IMR-90 (cell line): ENCODE measurements at regions not wholly inside any gene's neighbourhood (a gene's known extent, or its start where the extent isn't known, plus 50 kb on each side); places are given as distances from the start of the nearest gene placed in this dataset.

Experiments used
- ATAC-seq: fragments of 200-7000 bp; cut with Tn5 transposase; 2 replicates; pipeline ENCODE4 v1.9.1; 2020; ENCODE audit warnings: low read depth, mild to moderate bottlenecking, moderate library complexity
- BruUV-seq: library from RNA; stranded (reverse); fragments of 400-500 nt; replicated peaks from 2 replicates; lab custom pipeline; 2021; lab: Mats Ljungman, UMichigan
- CTCF ChIA-PET: fragments of 300-600 bp; formaldehyde crosslinking; extraction: SDS; loops from one replicate; lab custom pipeline; 2021; ENCODE audit warnings: antibody characterized with exemption; lab: Yijun Ruan, JAX
- POLR2A ChIA-PET: fragments of 300-600 bp; sonication (Branson Sonifier 250); formaldehyde crosslinking; loops from one replicate; lab custom pipeline; 2022; ENCODE audit warnings: antibody characterized with exemption; ENCODE audit not compliant: unreplicated experiment; lab: Charles Lee
- DNase-seq: peaks from one replicate; pipeline ENCODE4 v3.0.0; 2013
- H2AFZ ChIP-seq: replicated peaks from 2 replicates; pipeline ENCODE3; 2013; ENCODE audit warnings: low read length, mild to moderate bottlenecking; ENCODE audit not compliant: poor library complexity
- H2AK5ac ChIP-seq: 2 replicates; pipeline ENCODE4 v1.6.1; 2013; ENCODE audit warnings: low read depth, low read length, inconsistent platforms
- H2AK9ac ChIP-seq: replicated peaks from 2 replicates; pipeline ENCODE3; 2013; ENCODE audit warnings: mild to moderate bottlenecking, low read depth, low read length, moderate library complexity; ENCODE audit not compliant: poor library complexity
- H2BK120ac ChIP-seq: 2 replicates; pipeline ENCODE4 v1.6.1; 2013; ENCODE audit warnings: low read depth, low read length, inconsistent platforms
- H2BK15ac ChIP-seq: 3 replicates; pipeline ENCODE4 v1.6.1; 2013; ENCODE audit warnings: low read depth, low read length, inconsistent platforms
- H2BK20ac ChIP-seq: 2 replicates; pipeline ENCODE4 v1.6.1; 2013; ENCODE audit warnings: low read depth, mild to moderate bottlenecking, inconsistent platforms, low read length, moderate library complexity
- H2BK5ac ChIP-seq: 2 replicates; pipeline ENCODE4 v1.6.1; 2013; ENCODE audit warnings: mild to moderate bottlenecking, low read depth, low read length, inconsistent platforms; ENCODE audit not compliant: poor library complexity, severe bottlenecking
- H3K14ac ChIP-seq: replicated peaks from 2 replicates; pipeline ENCODE4 v1.6.1; 2013; ENCODE audit warnings: low read depth, low read length, inconsistent platforms
- H3K18ac ChIP-seq: 2 replicates; pipeline ENCODE4 v1.6.1; 2013; ENCODE audit warnings: low read depth, low read length, control low read depth
- H3K23ac ChIP-seq: 2 replicates; pipeline ENCODE4 v1.6.1; 2013; ENCODE audit warnings: low read depth, low read length, inconsistent platforms
- H3K27ac ChIP-seq: 2 replicates; pipeline ENCODE4 v1.5.1; 2013; ENCODE audit warnings: mild to moderate bottlenecking, control low read depth, low read length; ENCODE audit not compliant: insufficient read depth
- H3K27me3 ChIP-seq: 2 replicates; pipeline ENCODE4 v1.6.1; 2013; ENCODE audit warnings: low read length; ENCODE audit not compliant: control insufficient read depth, insufficient read depth
- H3K36me3 ChIP-seq: 2 replicates; pipeline ENCODE4 v1.6.1; 2013; ENCODE audit warnings: low read length, mixed read lengths; ENCODE audit not compliant: control insufficient read depth, insufficient read depth
- H3K4ac ChIP-seq: 2 replicates; pipeline ENCODE4 v1.6.1; 2013; ENCODE audit warnings: low read depth, low read length, inconsistent platforms
- H3K4me1 ChIP-seq: 2 replicates; pipeline ENCODE4 v1.6.1; 2013; ENCODE audit warnings: low read length, mixed read lengths; ENCODE audit not compliant: control insufficient read depth, insufficient read depth
- H3K4me2 ChIP-seq: 2 replicates; pipeline ENCODE4 v1.6.1; 2013; ENCODE audit warnings: low read depth, mild to moderate bottlenecking, control low read depth, low read length, moderate library complexity
- H3K4me3 ChIP-seq: 2 replicates; pipeline ENCODE4 v1.5.1; 2013; ENCODE audit warnings: low read depth, mild to moderate bottlenecking, control low read depth, low read length, moderate library complexity; ENCODE audit not compliant: insufficient read depth
- H3K56ac ChIP-seq: 2 replicates; pipeline ENCODE4 v1.6.1; 2013; ENCODE audit warnings: low read length, inconsistent platforms; ENCODE audit not compliant: insufficient read depth; ENCODE audit errors: extremely low read depth
- H3K79me1 ChIP-seq, 2 experiments: 2 replicates each; pipeline ENCODE4 v1.6.1; 2013; ENCODE audit warnings: low read length in 2 of 2, inconsistent platforms in 1 of 2, low read depth in 1 of 2
- H3K9ac ChIP-seq: 2 replicates; pipeline ENCODE4 v1.6.1; 2013; ENCODE audit warnings: low read depth, low read length, control low read depth
- H3K9me1 ChIP-seq: 2 replicates; pipeline ENCODE4 v1.6.1; 2013; ENCODE audit warnings: low read length, inconsistent platforms; ENCODE audit not compliant: insufficient read depth
- H3K9me3 ChIP-seq: 2 replicates; pipeline ENCODE4 v1.6.1; 2013; ENCODE audit warnings: low read length; ENCODE audit not compliant: control insufficient read depth, insufficient read depth
- H4K20me1 ChIP-seq: 2 replicates; pipeline ENCODE4 v1.6.1; 2013; ENCODE audit warnings: low read length, inconsistent platforms; ENCODE audit not compliant: insufficient read depth
- H4K5ac ChIP-seq: 2 replicates; pipeline ENCODE4 v1.6.1; 2013; ENCODE audit warnings: mild to moderate bottlenecking, low read depth, low read length, control low read depth
- H4K8ac ChIP-seq, 2 experiments: 2 replicates each; pipeline ENCODE4 v1.6.1; 2013; ENCODE audit warnings: low read depth in 2 of 2, low read length in 2 of 2, control low read depth in 1 of 2, inconsistent platforms in 1 of 2
- H4K91ac ChIP-seq: 2 replicates; pipeline ENCODE4 v1.6.1; 2013; ENCODE audit warnings: low read depth, low read length, inconsistent platforms; ENCODE audit not compliant: insufficient read depth
- BHLHE40 ChIP-seq: fragments of 150-350 bp; IDR thresholded peaks from 2 replicates; pipeline ENCODE4 v1.6.1; 2016; ENCODE audit warnings: mild to moderate bottlenecking, low read depth, low read length
- CEBPB ChIP-seq: IDR thresholded peaks from 2 replicates; pipeline ENCODE4 v1.6.1; 2012; ENCODE audit warnings: low read depth, low read length, improper control_type of control experiment
- CHD1 ChIP-seq: IDR thresholded peaks from 2 replicates; pipeline ENCODE4 v1.6.1; 2012; ENCODE audit warnings: low read depth, low read length, improper control_type of control experiment
- CTCF ChIP-seq: conservative IDR thresholded peaks from 2 replicates; pipeline ENCODE4 v1.5.1; 2012; ENCODE audit warnings: mild to moderate bottlenecking, low read depth, low read length, improper control_type of control experiment
- ELK1 ChIP-seq: fragments of 150-350 bp; IDR thresholded peaks from 2 replicates; pipeline ENCODE4 v1.6.1; 2016; ENCODE audit warnings: low read depth, mild to moderate bottlenecking, low read length, moderate library complexity, borderline replicate concordance
- FOS ChIP-seq: fragments of 150-350 bp; IDR thresholded peaks from 2 replicates; pipeline ENCODE4 v1.6.1; 2016; ENCODE audit warnings: low read depth, low read length
- MAFK ChIP-seq: IDR thresholded peaks from 2 replicates; pipeline ENCODE4 v1.6.1; 2012; ENCODE audit warnings: low read depth, low read length, improper control_type of control experiment
- MAZ ChIP-seq: IDR thresholded peaks from 2 replicates; pipeline ENCODE4 v1.6.1; 2012; ENCODE audit warnings: low read depth, mild to moderate bottlenecking, low read length, improper control_type of control experiment, moderate library complexity, borderline replicate concordance
- MXI1 ChIP-seq: IDR thresholded peaks from 2 replicates; pipeline ENCODE4 v1.6.1; 2012; ENCODE audit warnings: low read depth, mild to moderate bottlenecking, low read length, moderate library complexity, borderline replicate concordance
- NFE2L2 ChIP-seq: fragments of 150-350 bp; IDR thresholded peaks from 2 replicates; pipeline ENCODE4 v1.6.1; 2016; ENCODE audit warnings: low read depth, mild to moderate bottlenecking, low read length
- POLR2A ChIP-seq: IDR thresholded peaks from 2 replicates; pipeline ENCODE4 v1.6.1; 2012; ENCODE audit warnings: mild to moderate bottlenecking, low read depth, low read length
- RAD21 ChIP-seq: IDR thresholded peaks from 2 replicates; pipeline ENCODE4 v1.6.1; 2012; ENCODE audit warnings: low read length, improper control_type of control experiment
- RCOR1 ChIP-seq: IDR thresholded peaks from 2 replicates; pipeline ENCODE4 v1.6.1; 2012; ENCODE audit warnings: mild to moderate bottlenecking, low read length, improper control_type of control experiment; ENCODE audit not compliant: insufficient replicate concordance
- RFX5 ChIP-seq: IDR thresholded peaks from 2 replicates; pipeline ENCODE4 v1.8.0; 2012; ENCODE audit warnings: low read depth, mild to moderate bottlenecking, low read length, moderate library complexity
- SMC3 ChIP-seq: fragments of 150-350 bp; IDR thresholded peaks from 2 replicates; pipeline ENCODE4 v1.6.1; 2016; ENCODE audit warnings: low read depth, mild to moderate bottlenecking, antibody characterized with exemption, low read length, moderate library complexity
- USF2 ChIP-seq: fragments of 150-350 bp; IDR thresholded peaks from 2 replicates; pipeline ENCODE4 v1.6.1; 2017; ENCODE audit warnings: mild to moderate bottlenecking, antibody characterized with exemption, low read length, low read depth
- WGBS, 2 experiments: methylation state at CpG; one replicate each; pipeline versions ENCODE4 v1.1.5 to v1.1.7; 2013; ENCODE audit warnings: missing lambda C conversion rate in 2 of 2; ENCODE audit not compliant: insufficient read length in 1 of 2; ENCODE audit errors: extremely low coverage in 2 of 2; 5-methylcytosine and 5-hydroxymethylcytosine counted together
- dilution Hi-C: fragments of 300-500 bp; cut with HindIII; formaldehyde crosslinking; loops from one replicate; pipeline ENCODE4 v1.14.3; 2018; ENCODE audit warnings: low sequenced_read_pairs; ENCODE audit not compliant: unreplicated experiment
- in situ Hi-C: fragments of 300-500 bp; cut with MboI; formaldehyde crosslinking; loops from 3 replicates; pipeline ENCODE4 v1.14.3; 2019; ENCODE audit warnings: low sequenced_read_pairs, inconsistent platforms, mixed read lengths
- intact Hi-C: fragments of 100-400 bp; cut with micrococcal nuclease; formaldehyde crosslinking; loops from 2 replicates; pipeline ENCODE4 v1.10.0; 2022

- Histone ChIP-seq H3K4me3 (no peak overlapping the region), H2BK5ac (no peak overlapping the region), H4K20me1 (no peaks in the 10 kb centered on the region), H2BK15ac (no peak overlapping the region), H3K27ac (no peak overlapping the region), H3K4me2 (no peak overlapping the region), H3K56ac (no peak overlapping the region), H3K23ac (no peak overlapping the region), H3K4me1 (no peaks in the 10 kb centered on the region), H3K9me3 (no peaks in the 10 kb centered on the region), H4K8ac (no peak overlapping the region), H2AK9ac (no peak overlapping the region), H3K9me1 (no peaks in the 10 kb centered on the region), H2AK5ac (no peak overlapping the region), H2AFZ (no peak overlapping the region), H3K18ac (no peak overlapping the region), H3K27me3 (no peaks in the 10 kb centered on the region), H4K91ac (no peak overlapping the region), H3K36me3 (no peaks in the 10 kb centered on the region), H3K9ac (no peak overlapping the region), H3K79me1 (no peaks in the 10 kb centered on the region), H3K14ac (no peak overlapping the region), H3K4ac (no peak overlapping the region), H4K5ac (no peak overlapping the region), H2BK120ac (no peak overlapping the region), H2BK20ac (no peak overlapping the region)
- WGBS, 2 experiments, result no CpG with 5 or more reads among the region's 3 CpGs
- in situ Hi-C loops, result no loop called here
- intact Hi-C loops, result no loop called here
- ATAC-seq (no peak), DNase-seq (no peak)
- TF ChIP-seq MAFK (no peak), NFE2L2 (no peak), CHD1 (no peak), SMC3 (no peak), MXI1 (no peak), RAD21 (no peak), MAZ (no peak), FOS (no peak), CEBPB (no peak), CTCF (no peak), BHLHE40 (no peak), POLR2A (no peak), ELK1 (no peak), USF2 (no peak), RCOR1 (no peak), RFX5 (no peak)
- POLR2A ChIA-PET, result no interaction called here
- CTCF ChIA-PET, result no interaction called here
- no TSS peak for BruUV-seq
- dilution Hi-C loops, result no loop called here
These were observed 107.4 kb downstream of the P2RY1 start for GRCh38 chr3:152942366-152942765.
